ENCODE measurements at regions not wholly inside any gene's neighbourhood (a gene's known extent, or its start where the extent isn't known, plus 50 kb on each side); places are given as distances from the start of the nearest gene placed in this dataset.

DNA sequence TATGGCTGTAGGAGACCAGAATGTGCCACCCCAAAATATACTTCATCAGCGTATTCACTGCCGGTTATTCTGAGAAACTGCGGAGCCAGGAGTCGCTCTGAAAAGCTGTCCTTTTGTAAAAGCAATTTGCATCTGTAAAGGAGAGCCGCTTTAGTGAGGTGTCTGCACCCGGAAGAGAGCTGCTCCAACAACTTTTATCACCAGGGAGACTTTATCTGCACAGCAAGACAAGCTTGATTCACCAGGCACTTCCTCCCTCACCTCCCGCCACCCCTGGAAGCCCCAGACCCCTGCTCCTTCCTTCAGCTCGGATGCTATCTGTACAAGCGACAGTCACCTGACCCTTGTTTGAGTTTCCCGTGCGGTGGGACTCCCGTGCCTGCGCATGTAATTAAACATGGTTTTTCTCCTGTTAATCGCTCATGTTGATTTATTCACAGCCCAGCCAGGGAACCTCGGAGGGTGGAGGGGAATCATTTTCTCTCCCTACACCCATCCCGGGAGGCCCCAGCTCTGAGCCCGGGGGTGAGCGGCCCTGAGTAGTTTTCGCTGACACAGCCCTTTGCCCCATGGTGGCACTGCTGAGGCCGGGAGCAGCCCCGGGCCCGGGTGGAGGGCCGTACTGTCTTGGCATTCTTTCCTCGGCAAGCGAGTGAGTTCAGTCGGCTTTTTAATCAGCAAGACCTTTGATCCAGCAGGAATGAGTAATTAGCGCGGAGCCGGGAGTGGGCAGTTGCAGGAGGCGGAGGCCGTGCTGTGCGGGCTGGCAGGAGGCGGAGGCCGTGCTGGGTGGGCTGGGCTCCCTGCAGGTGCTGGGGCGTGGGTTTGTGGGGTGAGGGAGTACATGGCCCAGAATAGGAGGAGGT, 222.7 kb upstream of the CIBAR2 start (continued):
- no peak for TF ChIP-seq ZNF777 (CRISPR knock-in tag; IDR thresholded peaks at IDR 0.05)
- no peak for TF ChIP-seq EP300 (IDR thresholded peaks at IDR 0.05; ENCODE audit: low read depth in 2 of 2, low read length in 2 of 2)
- 0 out of 2 replicates have a peak, but pooled peaks have one; percentile 18 for TF ChIP-seq EP300 (CRISPR knock-in tag; IDR thresholded peaks at IDR 0.05; ENCODE audit: borderline replicate concordance)
- no peak for TF ChIP-seq ZNF724P (CRISPR knock-in tag; IDR thresholded peaks at IDR 0.05; ENCODE audit: borderline replicate concordance)
- no peak for TF ChIP-seq KDM4B (CRISPR knock-in tag; IDR thresholded peaks at IDR 0.05)
- TF ChIP-seq ZNF800 (CRISPR knock-in tag; IDR thresholded peaks at IDR 0.05), result no peak
- TF ChIP-seq PAXIP1 (CRISPR knock-in tag; conservative IDR thresholded peaks at IDR 0.05), result no peak
- TF ChIP-seq ZNF691 (CRISPR knock-in tag; IDR thresholded peaks at IDR 0.05; ENCODE audit: borderline replicate concordance, low read depth), result no peak
- no peak for TF ChIP-seq HNRNPUL1 (IDR thresholded peaks at IDR 0.05; ENCODE audit: low read depth, low read length)
- TF ChIP-seq ZC3H13 (CRISPR knock-in tag; IDR thresholded peaks at IDR 0.05), result no peak
- no peak for TF ChIP-seq GMEB2 (CRISPR knock-in tag; IDR thresholded peaks at IDR 0.05; ENCODE audit: low read depth)
- TF ChIP-seq, protein P1, sequence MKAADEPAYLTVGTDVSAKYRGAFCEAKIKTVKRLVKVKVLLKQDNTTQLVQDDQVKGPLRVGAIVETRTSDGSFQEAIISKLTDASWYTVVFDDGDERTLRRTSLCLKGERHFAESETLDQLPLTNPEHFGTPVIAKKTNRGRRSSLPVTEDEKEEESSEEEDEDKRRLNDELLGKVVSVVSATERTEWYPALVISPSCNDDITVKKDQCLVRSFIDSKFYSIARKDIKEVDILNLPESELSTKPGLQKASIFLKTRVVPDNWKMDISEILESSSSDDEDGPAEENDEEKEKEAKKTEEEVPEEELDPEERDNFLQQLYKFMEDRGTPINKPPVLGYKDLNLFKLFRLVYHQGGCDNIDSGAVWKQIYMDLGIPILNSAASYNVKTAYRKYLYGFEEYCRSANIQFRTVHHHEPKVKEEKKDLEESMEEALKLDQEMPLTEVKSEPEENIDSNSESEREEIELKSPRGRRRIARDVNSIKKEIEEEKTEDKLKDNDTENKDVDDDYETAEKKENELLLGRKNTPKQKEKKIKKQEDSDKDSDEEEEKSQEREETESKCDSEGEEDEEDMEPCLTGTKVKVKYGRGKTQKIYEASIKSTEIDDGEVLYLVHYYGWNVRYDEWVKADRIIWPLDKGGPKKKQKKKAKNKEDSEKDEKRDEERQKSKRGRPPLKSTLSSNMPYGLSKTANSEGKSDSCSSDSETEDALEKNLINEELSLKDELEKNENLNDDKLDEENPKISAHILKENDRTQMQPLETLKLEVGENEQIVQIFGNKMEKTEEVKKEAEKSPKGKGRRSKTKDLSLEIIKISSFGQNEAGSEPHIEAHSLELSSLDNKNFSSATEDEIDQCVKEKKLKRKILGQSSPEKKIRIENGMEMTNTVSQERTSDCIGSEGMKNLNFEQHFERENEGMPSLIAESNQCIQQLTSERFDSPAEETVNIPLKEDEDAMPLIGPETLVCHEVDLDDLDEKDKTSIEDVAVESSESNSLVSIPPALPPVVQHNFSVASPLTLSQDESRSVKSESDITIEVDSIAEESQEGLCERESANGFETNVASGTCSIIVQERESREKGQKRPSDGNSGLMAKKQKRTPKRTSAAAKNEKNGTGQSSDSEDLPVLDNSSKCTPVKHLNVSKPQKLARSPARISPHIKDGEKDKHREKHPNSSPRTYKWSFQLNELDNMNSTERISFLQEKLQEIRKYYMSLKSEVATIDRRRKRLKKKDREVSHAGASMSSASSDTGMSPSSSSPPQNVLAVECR (CRISPR knock-in tag; IDR thresholded peaks at IDR 0.05; ENCODE audit: borderline replicate concordance), result no peak
- no peak for TF ChIP-seq SIX1 (CRISPR knock-in tag; IDR thresholded peaks at IDR 0.05; ENCODE audit: borderline replicate concordance)
- no peak for TF ChIP-seq SMARCC2 (IDR thresholded peaks at IDR 0.05)
- TF ChIP-seq THYN1 (CRISPR knock-in tag; IDR thresholded peaks at IDR 0.05; ENCODE audit: borderline replicate concordance, low read depth), result no peak
